ENCODE measurements at regions not wholly inside any gene's neighbourhood (a gene's known extent, or its start where the extent isn't known, plus 50 kb on each side); places are given as distances from the start of the nearest gene placed in this dataset.

DNA sequence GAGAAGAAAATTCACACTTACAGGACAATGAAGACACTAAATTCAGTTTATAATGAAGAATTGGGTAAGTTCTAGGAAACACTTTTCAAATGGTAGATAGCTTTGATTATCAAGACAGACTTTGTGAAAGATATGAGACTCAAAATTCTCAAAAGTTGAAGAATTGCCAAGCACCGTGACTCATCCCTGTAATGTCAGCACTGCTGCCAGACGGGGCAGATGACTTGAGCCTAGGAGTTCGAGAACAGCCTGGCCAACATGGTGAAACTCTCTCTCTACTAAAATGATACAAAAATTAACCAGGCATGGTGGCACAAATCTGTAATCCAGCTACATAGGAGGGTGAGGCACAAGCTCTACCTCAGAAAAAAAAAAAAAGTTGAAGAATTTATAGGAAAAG lies 1820.1 kb upstream of the LRRTM1 start:
- TF ChIP-seq, protein P1, sequence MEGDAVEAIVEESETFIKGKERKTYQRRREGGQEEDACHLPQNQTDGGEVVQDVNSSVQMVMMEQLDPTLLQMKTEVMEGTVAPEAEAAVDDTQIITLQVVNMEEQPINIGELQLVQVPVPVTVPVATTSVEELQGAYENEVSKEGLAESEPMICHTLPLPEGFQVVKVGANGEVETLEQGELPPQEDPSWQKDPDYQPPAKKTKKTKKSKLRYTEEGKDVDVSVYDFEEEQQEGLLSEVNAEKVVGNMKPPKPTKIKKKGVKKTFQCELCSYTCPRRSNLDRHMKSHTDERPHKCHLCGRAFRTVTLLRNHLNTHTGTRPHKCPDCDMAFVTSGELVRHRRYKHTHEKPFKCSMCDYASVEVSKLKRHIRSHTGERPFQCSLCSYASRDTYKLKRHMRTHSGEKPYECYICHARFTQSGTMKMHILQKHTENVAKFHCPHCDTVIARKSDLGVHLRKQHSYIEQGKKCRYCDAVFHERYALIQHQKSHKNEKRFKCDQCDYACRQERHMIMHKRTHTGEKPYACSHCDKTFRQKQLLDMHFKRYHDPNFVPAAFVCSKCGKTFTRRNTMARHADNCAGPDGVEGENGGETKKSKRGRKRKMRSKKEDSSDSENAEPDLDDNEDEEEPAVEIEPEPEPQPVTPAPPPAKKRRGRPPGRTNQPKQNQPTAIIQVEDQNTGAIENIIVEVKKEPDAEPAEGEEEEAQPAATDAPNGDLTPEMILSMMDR (IDR thresholded peaks at IDR 0.05; ENCODE audit: low read depth, low read length) = no peak
- H3K4me3 ChIP-seq (replicated peaks in 1 of 2; ENCODE audit: low read depth in 2 of 2, low read length in 2 of 2) = no peak overlapping the region
- DNase-seq (ENCODE audit: low read depth in 2 of 2) = peak in 1 of 2 donors; percentile 1

DNA sequence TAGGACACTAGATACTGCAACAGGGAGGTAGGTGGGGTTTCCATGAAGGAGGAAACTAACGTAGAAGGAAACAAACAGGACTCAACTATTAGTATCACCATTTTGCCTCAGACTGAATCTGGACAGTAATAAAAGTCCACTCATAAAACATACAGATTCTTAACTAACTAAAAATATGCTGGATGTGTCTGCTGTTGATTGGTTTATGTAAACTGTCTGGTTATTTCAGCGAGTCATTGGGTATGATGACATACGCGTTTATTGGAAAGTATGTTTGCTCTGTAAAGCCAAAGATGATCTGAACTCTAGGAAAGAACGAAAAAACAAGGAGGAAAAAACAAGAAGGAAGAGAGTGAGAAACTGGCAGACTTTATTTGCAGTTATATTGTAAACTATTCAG lies 1816.1 kb upstream of the LRRTM1 start:
- TF ChIP-seq, protein P1 (IDR thresholded peaks at IDR 0.05; ENCODE audit: low read depth, low read length) = no peak
- no peak overlapping the region for H3K4me3 ChIP-seq (replicated peaks in 1 of 2; ENCODE audit: low read depth in 2 of 2, low read length in 2 of 2)
- no peak for DNase-seq (ENCODE audit: low read depth in 2 of 2)

DNA sequence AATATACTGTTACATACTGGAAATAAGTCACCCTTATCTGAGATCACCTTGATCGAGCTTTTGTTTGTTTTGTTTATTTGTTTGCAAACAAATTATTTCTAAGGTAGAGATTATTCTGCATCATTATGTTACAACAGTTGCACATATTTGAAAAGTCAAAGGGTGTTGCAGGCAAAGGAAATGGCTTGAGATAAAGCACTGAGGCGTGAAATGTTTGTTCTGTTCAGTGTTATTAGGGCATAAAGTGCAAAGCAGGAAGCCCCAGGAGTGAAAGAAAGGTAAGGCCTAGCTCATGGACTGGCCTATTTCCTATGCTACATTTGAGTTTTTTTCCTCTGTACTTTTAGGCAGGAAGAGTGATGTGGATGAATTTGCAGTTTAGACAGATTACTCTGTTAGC lies 1815.6 kb upstream of the LRRTM1 start:
- TF ChIP-seq, protein P1 (IDR thresholded peaks at IDR 0.05; ENCODE audit: low read depth, low read length) = no peak
- DNase-seq (ENCODE audit: low read depth in 2 of 2) = no peak
- no peak overlapping the region for H3K4me3 ChIP-seq (replicated peaks in 1 of 2; ENCODE audit: low read depth in 2 of 2, low read length in 2 of 2)

DNA sequence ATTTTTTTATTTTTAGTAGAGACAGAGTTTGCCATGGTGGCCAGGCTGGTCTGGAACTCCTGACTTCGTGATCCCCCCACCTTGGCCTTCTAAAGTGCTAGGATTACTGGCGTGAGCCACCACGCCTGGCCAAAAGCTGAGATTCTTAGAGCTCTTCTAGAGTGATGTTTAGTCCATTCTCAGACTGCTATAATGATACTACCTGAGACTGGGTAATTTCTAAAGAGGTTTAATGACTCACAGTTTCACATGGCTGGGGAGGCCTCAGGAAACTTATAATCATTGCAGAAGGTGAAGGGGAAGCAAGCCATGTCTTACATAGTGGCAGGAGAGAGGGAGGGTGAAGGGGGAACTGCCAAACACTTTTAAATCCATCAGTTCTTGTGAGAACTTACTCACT lies 1804.9 kb upstream of the LRRTM1 start:
- H3K4me3 ChIP-seq (replicated peaks in 1 of 2; ENCODE audit: low read depth in 2 of 2, low read length in 2 of 2) = no peak overlapping the region
- no peak for DNase-seq (ENCODE audit: low read depth in 2 of 2)
- TF ChIP-seq, protein P1 (IDR thresholded peaks at IDR 0.05; ENCODE audit: low read depth, low read length) = no peak

DNA sequence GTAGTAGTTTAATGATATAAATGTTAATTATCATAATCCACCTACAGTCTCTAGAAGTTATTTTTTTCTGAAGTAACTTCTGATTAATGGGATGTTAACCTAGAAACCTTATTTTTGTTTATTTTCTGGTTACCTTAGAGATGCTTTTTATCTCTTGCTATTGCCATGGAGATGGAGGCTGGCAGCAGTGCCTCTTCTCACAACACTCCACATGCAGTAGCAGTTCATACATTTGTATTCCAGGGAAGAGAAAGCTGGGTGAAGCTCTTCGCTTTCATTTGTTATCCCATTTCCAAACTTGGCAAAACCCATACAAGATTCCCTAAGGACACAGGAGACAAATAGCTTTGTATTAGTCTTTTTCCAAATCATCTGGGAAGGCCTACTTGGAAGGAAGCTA lies 1794.1 kb upstream of the LRRTM1 start:
- TF ChIP-seq, protein P1 (IDR thresholded peaks at IDR 0.05; ENCODE audit: low read depth, low read length) = no peak
- no peak overlapping the region for H3K4me3 ChIP-seq (replicated peaks in 1 of 2; ENCODE audit: low read depth in 2 of 2, low read length in 2 of 2)
- DNase-seq (ENCODE audit: low read depth in 2 of 2) = no peak

DNA sequence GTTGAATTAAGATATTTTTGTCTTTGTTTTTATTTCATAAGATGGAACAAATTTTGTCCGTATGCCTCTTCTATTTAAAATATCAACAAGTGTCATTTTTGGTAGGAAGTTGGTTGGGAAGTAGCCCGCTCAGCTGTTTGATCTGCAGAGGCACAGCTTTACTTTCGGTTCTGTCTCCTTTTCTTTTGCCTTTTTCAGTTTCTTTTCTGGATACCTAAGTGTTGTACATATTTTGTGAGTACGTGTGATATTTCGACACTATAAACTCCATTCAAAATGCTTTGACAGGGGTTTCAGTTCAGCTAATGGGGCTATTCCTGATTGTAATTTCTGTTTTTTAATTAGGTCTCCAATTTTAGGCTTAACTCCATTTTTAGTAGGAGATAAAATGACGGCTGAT lies 1785.0 kb upstream of the LRRTM1 start:
- TF ChIP-seq, protein P1 (IDR thresholded peaks at IDR 0.05; ENCODE audit: low read depth, low read length) = no peak
- no peak overlapping the region for H3K4me3 ChIP-seq (replicated peaks in 1 of 2; ENCODE audit: low read depth in 2 of 2, low read length in 2 of 2)

DNA sequence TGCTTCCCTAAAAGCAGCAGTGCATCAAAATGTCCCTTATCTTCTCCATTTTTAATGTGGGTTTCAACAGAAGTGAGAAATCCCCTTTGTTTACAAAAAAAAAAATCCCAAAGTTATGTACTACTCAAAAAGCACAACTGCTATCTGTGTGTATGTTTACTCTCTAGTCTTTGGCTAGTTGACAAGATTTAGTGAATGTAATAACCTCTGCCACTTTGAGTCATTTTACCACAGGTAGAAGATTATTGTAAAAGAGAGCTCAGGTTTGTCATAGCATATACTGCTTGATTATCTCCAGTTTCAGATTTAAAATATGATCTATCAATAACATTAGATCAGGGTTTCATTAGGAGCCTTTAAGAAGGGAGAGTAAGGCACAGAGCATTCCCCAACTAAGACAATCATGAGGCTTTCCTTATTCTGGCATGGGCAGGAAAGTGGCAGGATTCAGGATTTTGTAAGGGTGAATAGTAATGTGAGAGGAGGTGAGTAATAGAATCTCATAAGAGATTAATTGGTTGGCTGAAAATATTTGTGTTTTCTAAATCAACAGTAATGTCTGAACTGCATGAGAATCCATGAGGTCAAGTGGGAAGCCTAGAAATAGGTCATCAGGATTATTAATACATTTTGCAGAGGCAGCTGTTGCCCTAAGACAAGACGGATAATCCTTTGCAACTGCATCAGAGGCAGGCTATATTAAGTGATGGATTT lies 1780.3 kb upstream of the LRRTM1 start:
- no peak overlapping the region for H3K4me3 ChIP-seq (replicated peaks in 1 of 2; ENCODE audit: low read depth in 2 of 2, low read length in 2 of 2)
- DNase-seq (ENCODE audit: low read depth in 2 of 2) = no peak
- TF ChIP-seq, protein P1 (IDR thresholded peaks at IDR 0.05; ENCODE audit: low read depth, low read length) = no peak

More for the DNA sequence above, 1785.0 kb upstream of the LRRTM1 start:
- peak in 1 of 2 donors; percentile 0 for DNase-seq (ENCODE audit: low read depth in 2 of 2)
